ENCODE measurements at regions not wholly inside any gene's neighbourhood (a gene's known extent, or its start where the extent isn't known, plus 50 kb on each side); places are given as distances from the start of the nearest gene placed in this dataset.
"Not testable (repeated sequence)": the region's sequence is repeated elsewhere in the genome, so short reads cannot be mapped to it uniquely, and the experiment has no call there.

DNA sequence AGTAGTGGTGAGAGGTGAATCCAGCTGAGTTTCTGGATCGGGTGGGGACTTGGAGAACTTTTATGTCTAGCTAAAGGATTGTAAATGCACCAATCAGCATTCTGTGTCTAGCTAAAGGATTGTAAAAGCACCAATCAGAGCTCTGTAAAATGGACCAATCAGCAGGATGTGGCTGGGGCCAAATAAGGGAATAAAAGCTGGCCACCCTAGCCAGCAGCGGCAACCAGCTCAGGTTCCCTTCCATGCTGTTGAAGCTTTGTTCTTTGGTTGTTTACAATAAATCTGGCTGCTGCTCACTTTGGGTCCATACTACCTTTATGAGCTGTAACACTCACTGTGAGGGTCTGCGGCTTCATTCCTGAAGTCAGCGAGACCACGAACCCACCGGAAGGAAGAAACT lies 141.6 kb upstream of the FGF10 start:
- CTCF ChIA-PET; ATAC-seq (replicated peaks in 1 of 4); H3K27ac Mint-ChIP-seq; H3K27me3 ChIP-seq (replicated peaks in 1 of 2; ENCODE audit: control insufficient read depth in 2 of 2, extremely low read depth in 1 of 2, insufficient read depth in 2 of 2, low read length in 1 of 2); H3K36me3 ChIP-seq (ENCODE audit: control insufficient read depth in 2 of 2, extremely low read depth in 1 of 2, insufficient read depth in 1 of 2, low read length in 1 of 2); POLR2A ChIA-PET; H3K4me3 ChIP-seq (ENCODE audit: control insufficient read depth in 1 of 2, extremely low read depth in 1 of 2, low read length in 1 of 2); H3K4me1 Mint-ChIP-seq; H3K27ac ChIP-seq (ENCODE audit: low read length); H3K27me3 Mint-ChIP-seq; H3K4me3 Mint-ChIP-seq; H3K36me3 Mint-ChIP-seq; H3K9me3 ChIP-seq; H3K4me1 ChIP-seq (ENCODE audit: control insufficient read depth in 1 of 2, extremely low read depth in 1 of 2, insufficient read depth in 2 of 2, low read length in 2 of 2); DNase-seq: not testable (repeated sequence)
- 85% methylated on average over 4 of the region's 6 CpGs for WGBS (ENCODE audit: insufficient coverage)
- peaks cover 8 to 10% (median 8%) of the 10 kb centered on the region in 3 donors for H3K9me3 Mint-ChIP-seq

DNA sequence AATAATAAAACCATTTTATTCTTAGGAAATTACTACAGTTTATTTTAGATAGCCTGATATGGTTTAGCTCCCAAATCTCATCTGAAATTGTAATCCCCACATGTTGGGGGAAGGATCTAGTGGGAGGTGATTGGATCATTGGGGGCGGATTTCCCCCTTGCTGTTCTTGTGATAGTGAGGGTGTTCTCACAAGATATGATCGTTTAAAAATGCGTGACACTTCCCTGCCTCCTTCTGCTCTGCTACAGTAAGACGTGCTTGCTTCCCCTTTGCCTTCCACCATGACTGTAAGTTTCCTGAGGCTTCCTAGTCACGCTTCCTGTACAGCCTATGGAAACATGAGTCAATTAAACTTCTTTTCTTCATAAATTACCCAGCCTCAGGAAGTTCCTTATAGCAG lies 122.4 kb upstream of the FGF10 start:
- H3K27ac ChIP-seq (ENCODE audit: low read length) = no peak overlapping the region
- no peak for ATAC-seq (replicated peaks in 1 of 4)
- POLR2A ChIA-PET = no interaction called here
- H3K36me3 ChIP-seq (ENCODE audit: control insufficient read depth in 2 of 2, extremely low read depth in 1 of 2, insufficient read depth in 1 of 2, low read length in 1 of 2) = no peaks in the 10 kb centered on the region
- no peaks in the 10 kb centered on the region for H3K27me3 ChIP-seq (replicated peaks in 1 of 2; ENCODE audit: control insufficient read depth in 2 of 2, extremely low read depth in 1 of 2, insufficient read depth in 2 of 2, low read length in 1 of 2)
- CTCF ChIA-PET = no interaction called here
- DNase-seq = no peak
- Mint-ChIP-seq H3K4me1 (no peaks in the 10 kb centered on the region), H3K9me3 (peaks cover 0 to 1% (median 0%) of the 10 kb centered on the region in 3 donors), H3K4me3 (no peak overlapping the region), H3K27ac (no peak overlapping the region), H3K36me3 (no peaks in the 10 kb centered on the region), H3K27me3 (no peaks in the 10 kb centered on the region)
- H3K4me1 ChIP-seq (ENCODE audit: control insufficient read depth in 1 of 2, extremely low read depth in 1 of 2, insufficient read depth in 2 of 2, low read length in 2 of 2) = no peaks in the 10 kb centered on the region
- no CpG with 5 or more reads among the region's 5 CpGs for WGBS (ENCODE audit: insufficient coverage)
- H3K4me3 ChIP-seq (ENCODE audit: control insufficient read depth in 1 of 2, extremely low read depth in 1 of 2, low read length in 1 of 2) = no peak overlapping the region
- no peaks in the 10 kb centered on the region for H3K9me3 ChIP-seq

DNA sequence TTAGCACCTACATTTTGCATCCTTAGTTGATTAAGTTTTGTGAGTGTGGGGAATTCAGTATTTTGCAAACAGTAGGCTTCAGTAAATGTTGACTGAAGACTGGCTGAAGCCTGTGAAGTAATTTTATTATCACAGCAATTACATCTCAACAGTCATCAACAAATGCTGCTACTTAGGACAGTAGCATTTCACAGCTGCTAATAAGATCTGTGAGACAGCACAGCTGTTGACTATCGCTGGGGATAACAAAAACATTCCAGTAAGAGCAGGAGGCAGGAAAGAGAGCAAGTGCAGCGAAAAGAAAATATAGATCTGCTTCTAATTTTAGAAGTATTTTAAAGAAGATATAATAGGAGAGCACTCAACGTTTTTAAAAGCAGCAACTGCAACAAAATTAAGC lies 117.3 kb upstream of the FGF10 start:
- no CpG with 5 or more reads among the region's 3 CpGs for WGBS (ENCODE audit: insufficient coverage)
- no peaks in the 10 kb centered on the region for H3K4me1 Mint-ChIP-seq
- H3K4me1 ChIP-seq (ENCODE audit: control insufficient read depth in 1 of 2, extremely low read depth in 1 of 2, insufficient read depth in 2 of 2, low read length in 2 of 2) = no peaks in the 10 kb centered on the region

DNA sequence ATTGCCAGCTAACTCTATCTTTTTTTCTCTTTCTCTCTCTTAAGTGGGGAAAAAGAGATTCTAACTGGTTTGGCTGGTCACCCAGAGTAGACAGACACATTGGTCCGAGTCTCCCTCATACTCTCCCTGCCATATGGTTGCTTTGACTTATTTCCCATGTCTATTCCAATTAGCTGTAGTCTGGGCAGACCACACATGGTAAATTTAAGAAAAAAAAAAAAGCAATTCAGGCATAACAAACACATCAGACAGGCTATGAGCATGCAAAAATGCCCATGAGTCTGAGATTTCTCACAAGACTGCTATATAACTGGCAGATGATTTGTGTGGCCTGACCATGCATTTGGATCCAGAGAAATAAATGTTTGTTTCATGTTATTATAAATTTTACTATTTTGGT lies 110.2 kb upstream of the FGF10 start:
- Mint-ChIP-seq H3K4me3 (no peak overlapping the region), H3K4me1 (no peaks in the 10 kb centered on the region), H3K27ac (no peak overlapping the region), H3K27me3 (no peaks in the 10 kb centered on the region), H3K9me3 (peaks cover 0 to 2% (median 0%) of the 10 kb centered on the region in 3 donors), H3K36me3 (no peaks in the 10 kb centered on the region)
- CTCF ChIA-PET = interaction anchor here in 1 of 2 donors (0.6 kb wide), 2 partner anchors 47 to 1728 kb away, joined by 3 read pairs; no protein-coding TSS in a partner anchor
- Histone ChIP-seq H3K9me3 (no peaks in the 10 kb centered on the region), H3K27ac (ENCODE audit: low read length) (no peak overlapping the region), H3K27me3 (replicated peaks in 1 of 2; ENCODE audit: control insufficient read depth in 2 of 2, extremely low read depth in 1 of 2, insufficient read depth in 2 of 2, low read length in 1 of 2) (no peaks in the 10 kb centered on the region), H3K36me3 (ENCODE audit: control insufficient read depth in 2 of 2, extremely low read depth in 1 of 2, insufficient read depth in 1 of 2, low read length in 1 of 2) (no peaks in the 10 kb centered on the region), H3K4me3 (ENCODE audit: control insufficient read depth in 1 of 2, extremely low read depth in 1 of 2, low read length in 1 of 2) (no peak overlapping the region), H3K4me1 (ENCODE audit: control insufficient read depth in 1 of 2, extremely low read depth in 1 of 2, insufficient read depth in 2 of 2, low read length in 2 of 2) (no peaks in the 10 kb centered on the region)
- ATAC-seq (replicated peaks in 1 of 4) = no peak
- WGBS (ENCODE audit: insufficient coverage) = 60% methylated on average over 1 of the region's 1 CpG
- POLR2A ChIA-PET = no interaction called here
- no peak for DNase-seq

More for the DNA sequence above, 117.3 kb upstream of the FGF10 start:
- no peaks in the 10 kb centered on the region for H3K27me3 ChIP-seq (replicated peaks in 1 of 2; ENCODE audit: control insufficient read depth in 2 of 2, extremely low read depth in 1 of 2, insufficient read depth in 2 of 2, low read length in 1 of 2)
- ATAC-seq (replicated peaks in 1 of 4) (no peak), DNase-seq (no peak)
- ChIA-PET CTCF (no interaction called here), POLR2A (interaction anchor here in 1 of 2 donors (0.6 kb wide), 1 partner anchor 12 kb away, joined by 3 read pairs; no protein-coding TSS in a partner anchor)
- H3K36me3 ChIP-seq (ENCODE audit: control insufficient read depth in 2 of 2, extremely low read depth in 1 of 2, insufficient read depth in 1 of 2, low read length in 1 of 2) = no peaks in the 10 kb centered on the region
- H3K9me3 Mint-ChIP-seq = peaks cover 0 to 7% (median 3%) of the 10 kb centered on the region in 3 donors
- H3K4me3 ChIP-seq (ENCODE audit: control insufficient read depth in 1 of 2, extremely low read depth in 1 of 2, low read length in 1 of 2) = no peak overlapping the region
- no peaks in the 10 kb centered on the region for H3K9me3 ChIP-seq
- H3K27me3 Mint-ChIP-seq = no peaks in the 10 kb centered on the region
- H3K4me3 Mint-ChIP-seq = no peak overlapping the region
- H3K27ac ChIP-seq (ENCODE audit: low read length) = no peak overlapping the region
- H3K36me3 Mint-ChIP-seq = no peaks in the 10 kb centered on the region
- no peak overlapping the region for H3K27ac Mint-ChIP-seq

DNA sequence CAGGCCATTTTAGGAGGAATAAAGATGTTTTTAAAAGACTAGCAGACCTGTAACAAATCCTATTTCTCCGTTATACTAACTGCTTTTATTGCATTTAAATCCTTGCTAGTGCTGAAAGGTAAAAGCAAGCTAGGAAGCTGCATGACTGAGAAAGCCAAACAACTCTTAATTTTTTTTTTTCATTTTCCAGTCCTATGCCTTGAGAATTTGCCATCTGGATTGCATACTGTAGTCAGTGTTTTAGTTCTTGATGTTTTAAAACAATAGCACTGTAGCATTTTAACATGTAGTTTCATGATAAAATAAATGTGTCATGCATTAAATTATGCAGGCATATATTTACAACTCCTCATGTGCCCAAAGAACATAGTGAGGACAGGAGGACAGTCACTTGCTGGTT lies 108.4 kb upstream of the FGF10 start:
- Mint-ChIP-seq H3K27ac (no peak overlapping the region), H3K27me3 (no peaks in the 10 kb centered on the region)
- ATAC-seq (replicated peaks in 1 of 4) = no peak

DNA sequence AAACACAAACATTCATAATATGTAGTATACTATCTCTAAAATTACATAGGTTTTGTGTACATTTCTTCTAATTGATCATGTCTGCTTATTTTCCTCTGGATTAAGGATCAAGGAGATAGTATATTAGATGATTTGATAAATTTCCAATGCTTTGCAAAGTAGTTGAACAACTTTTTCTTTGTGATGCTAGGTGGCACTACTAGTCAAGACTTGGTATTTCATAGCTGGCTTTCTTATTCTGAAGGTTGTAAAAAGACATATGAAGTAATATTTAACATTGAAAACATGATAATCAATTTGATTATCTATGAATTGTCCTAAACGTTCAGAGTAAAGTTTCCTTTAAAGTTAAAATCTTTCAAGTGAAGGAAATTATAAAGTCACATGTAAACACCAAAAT lies 106.1 kb upstream of the FGF10 start:
- H3K4me3 ChIP-seq (ENCODE audit: control insufficient read depth in 1 of 2, extremely low read depth in 1 of 2, low read length in 1 of 2) = no peak overlapping the region
- ChIA-PET CTCF (no interaction called here), POLR2A (no interaction called here)
- Mint-ChIP-seq H3K27ac (no peak overlapping the region), H3K36me3 (no peaks in the 10 kb centered on the region), H3K4me1 (no peaks in the 10 kb centered on the region), H3K9me3 (peaks cover 3 to 6% (median 4%) of the 10 kb centered on the region in 3 donors), H3K27me3 (no peaks in the 10 kb centered on the region), H3K4me3 (no peak overlapping the region)
- ATAC-seq (replicated peaks in 1 of 4) = no peak
- no peaks in the 10 kb centered on the region for H3K4me1 ChIP-seq (ENCODE audit: control insufficient read depth in 1 of 2, extremely low read depth in 1 of 2, insufficient read depth in 2 of 2, low read length in 2 of 2)
- no peak for DNase-seq
- H3K27ac ChIP-seq (ENCODE audit: low read length) = no peak overlapping the region
- H3K9me3 ChIP-seq = no peaks in the 10 kb centered on the region
- H3K36me3 ChIP-seq (ENCODE audit: control insufficient read depth in 2 of 2, extremely low read depth in 1 of 2, insufficient read depth in 1 of 2, low read length in 1 of 2) = no peaks in the 10 kb centered on the region
- H3K27me3 ChIP-seq (replicated peaks in 1 of 2; ENCODE audit: control insufficient read depth in 2 of 2, extremely low read depth in 1 of 2, insufficient read depth in 2 of 2, low read length in 1 of 2) = no peaks in the 10 kb centered on the region
- no CpG with 5 or more reads among the region's 1 CpG for WGBS (ENCODE audit: insufficient coverage)

More for the DNA sequence above, 108.4 kb upstream of the FGF10 start:
- Mint-ChIP-seq H3K4me3 (no peak overlapping the region), H3K36me3 (no peaks in the 10 kb centered on the region), H3K9me3 (peaks cover 0 to 3% (median 3%) of the 10 kb centered on the region in 3 donors), H3K4me1 (no peaks in the 10 kb centered on the region)
- Histone ChIP-seq H3K36me3 (ENCODE audit: control insufficient read depth in 2 of 2, extremely low read depth in 1 of 2, insufficient read depth in 1 of 2, low read length in 1 of 2) (no peaks in the 10 kb centered on the region), H3K4me3 (ENCODE audit: control insufficient read depth in 1 of 2, extremely low read depth in 1 of 2, low read length in 1 of 2) (no peak overlapping the region), H3K27me3 (replicated peaks in 1 of 2; ENCODE audit: control insufficient read depth in 2 of 2, extremely low read depth in 1 of 2, insufficient read depth in 2 of 2, low read length in 1 of 2) (no peaks in the 10 kb centered on the region), H3K9me3 (no peaks in the 10 kb centered on the region), H3K4me1 (ENCODE audit: control insufficient read depth in 1 of 2, extremely low read depth in 1 of 2, insufficient read depth in 2 of 2, low read length in 2 of 2) (no peaks in the 10 kb centered on the region), H3K27ac (ENCODE audit: low read length) (no peak overlapping the region)
- ChIA-PET CTCF (no interaction called here), POLR2A (no interaction called here)
- DNase-seq = no peak
- WGBS (ENCODE audit: insufficient coverage) = no CpG with 5 or more reads among the region's 1 CpG

DNA sequence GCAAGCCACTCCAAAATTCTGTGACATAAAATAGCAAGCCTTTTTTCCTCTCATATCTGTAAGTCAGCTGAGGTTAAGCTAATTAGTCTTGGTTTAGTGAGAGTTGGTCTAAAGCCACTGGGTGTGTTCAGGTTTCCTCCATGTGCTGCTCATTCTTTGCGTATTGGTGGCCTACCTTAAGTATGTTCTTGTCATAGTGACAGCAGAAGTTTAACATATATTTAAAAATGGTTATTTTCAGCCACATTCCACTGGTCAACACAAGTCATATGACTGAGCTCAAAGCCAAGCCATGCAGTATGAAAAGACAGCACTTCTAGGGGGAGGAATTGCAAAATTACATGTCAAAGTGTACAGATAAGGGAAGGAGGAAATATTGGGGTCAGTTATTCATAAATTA lies 100.5 kb upstream of the FGF10 start:
- Histone ChIP-seq H3K27ac (ENCODE audit: low read length) (no peak overlapping the region), H3K4me1 (ENCODE audit: control insufficient read depth in 1 of 2, extremely low read depth in 1 of 2, insufficient read depth in 2 of 2, low read length in 2 of 2) (no peaks in the 10 kb centered on the region), H3K4me3 (ENCODE audit: control insufficient read depth in 1 of 2, extremely low read depth in 1 of 2, low read length in 1 of 2) (no peak overlapping the region), H3K9me3 (no peaks in the 10 kb centered on the region), H3K36me3 (ENCODE audit: control insufficient read depth in 2 of 2, extremely low read depth in 1 of 2, insufficient read depth in 1 of 2, low read length in 1 of 2) (no peaks in the 10 kb centered on the region), H3K27me3 (replicated peaks in 1 of 2; ENCODE audit: control insufficient read depth in 2 of 2, extremely low read depth in 1 of 2, insufficient read depth in 2 of 2, low read length in 1 of 2) (no peaks in the 10 kb centered on the region)
- ChIA-PET CTCF (no interaction called here), POLR2A (no interaction called here)
- ATAC-seq (replicated peaks in 1 of 4) = no peak
- Mint-ChIP-seq H3K4me3 (no peak overlapping the region), H3K27me3 (no peaks in the 10 kb centered on the region), H3K36me3 (no peaks in the 10 kb centered on the region), H3K4me1 (no peaks in the 10 kb centered on the region), H3K27ac (no peak overlapping the region), H3K9me3 (peaks cover 3 to 6% (median 6%) of the 10 kb centered on the region in 3 donors)
- DNase-seq = no peak
- no CpG with 5 or more reads among the region's 1 CpG for WGBS (ENCODE audit: insufficient coverage)

All from T-cell (primary cell).